T47D (cell line): ENCODE measurements at regions not wholly inside any gene's neighbourhood (a gene's known extent, or its start where the extent isn't known, plus 50 kb on each side); places are given as distances from the start of the nearest gene placed in this dataset.

Experiments used
- DNase-seq, 2 experiments: peaks; one replicate each; pipeline versions ENCODE4 v3.0.0 to v3.0.0-alpha.2; 2011 to 2012; ENCODE audit warnings: low read depth in 1 of 2, low spot score in 1 of 2
- JUND ChIP-seq: IDR thresholded peaks from 2 replicates; pipeline ENCODE4 v1.6.1; 2012; ENCODE audit warnings: low read depth
- in situ Hi-C: cut with HindIII; loops from 2 replicates; pipeline ENCODE4 v1.10.0; 2016; ENCODE audit warnings: low sequenced_read_pairs, low pct_unique_long_range_greater_than_20kb

- TF ChIP-seq JUND: no peak
- in situ Hi-C loops: no loop called here
- no peak for DNase-seq
Observed at GRCh38 chr4:4599481-4600275, 57.8 kb upstream of the STX18 start.

GRCh38 chr4:4598851-4599411 lies 57.1 kb upstream of the STX18 start:
- DNase-seq: no peak
- in situ Hi-C loops: no loop called here
- TF ChIP-seq JUND: no peak

GRCh38 chr4:4596720-4597119 lies 54.9 kb upstream of the STX18 start:
- in situ Hi-C loops: no loop called here
- TF ChIP-seq JUND: no peak
- DNase-seq: no peak

GRCh38 chr4:4595252-4595651 lies 53.4 kb upstream of the STX18 start:
- peak in 1 of 2 experiments; percentile 24 for DNase-seq
- no peak for TF ChIP-seq JUND
- in situ Hi-C loops: no loop called here

- TF ChIP-seq JUND: no peak
- DNase-seq: no peak
- in situ Hi-C loops: no loop called here
Observed at GRCh38 chr4:4594285-4594920, 52.6 kb upstream of the STX18 start.

GRCh38 chr4:4593596-4594284 lies 51.9 kb upstream of the STX18 start:
- DNase-seq: no peak

GRCh38 chr4:4592414-4592813 lies 50.6 kb upstream of the STX18 start:
- TF ChIP-seq JUND: no peak
- DNase-seq: no peak
- in situ Hi-C loops: no loop called here

More at GRCh38 chr4:4593596-4594284, 51.9 kb upstream of the STX18 start:
- TF ChIP-seq JUND: no peak
- in situ Hi-C loops: no loop called here
